Stimulated activated CD8-positive, alpha-beta memory T cell treated with anti-CD3 and anti-CD28 coated beads, Interleukin-15, amount 100 ng/mL, for 48 hours (primary cell): ENCODE measurements at regions not wholly inside any gene's neighbourhood (a gene's known extent, or its start where the extent isn't known, plus 50 kb on each side); places are given as distances from the start of the nearest gene placed in this dataset.

Experiments
- DNase-seq, 2 donors: peaks; one replicate each; pipeline ENCODE4 v3.0.0-alpha.2; 2020; ENCODE audit warnings: low read depth in 2 of 2

DNA sequence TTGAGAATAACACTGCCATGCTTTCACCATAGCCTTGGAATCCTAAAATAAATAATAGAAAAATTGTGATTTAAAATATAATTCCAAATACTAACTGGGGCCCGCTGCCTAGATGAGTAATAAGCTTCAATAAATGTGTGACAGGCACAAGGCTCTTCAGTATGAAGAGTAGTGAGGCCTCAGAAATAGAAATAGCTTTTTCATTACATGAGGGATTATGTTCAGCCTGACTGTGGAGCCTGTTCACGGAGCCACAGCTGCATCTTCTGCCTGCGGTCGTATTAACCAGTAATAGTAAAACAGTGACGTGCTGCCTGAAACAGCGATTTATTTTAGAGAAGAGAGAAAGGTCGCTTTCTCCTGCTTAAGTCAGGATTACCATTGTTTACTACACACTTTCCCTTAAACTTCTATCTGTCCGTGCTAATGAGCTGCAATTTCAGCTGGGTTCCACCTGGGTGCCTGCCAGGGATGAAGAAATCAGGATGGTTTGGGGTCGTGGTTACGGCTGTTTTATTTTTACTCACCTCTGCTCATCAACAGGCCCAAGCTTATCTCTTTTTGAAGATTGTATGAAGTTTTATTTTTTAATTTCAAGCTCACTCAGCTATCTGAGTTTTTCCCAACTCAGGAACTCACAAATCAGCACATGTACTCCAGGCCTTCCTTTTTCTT lies 284.9 kb upstream of the WWC1 start:
- no peak for DNase-seq

DNA sequence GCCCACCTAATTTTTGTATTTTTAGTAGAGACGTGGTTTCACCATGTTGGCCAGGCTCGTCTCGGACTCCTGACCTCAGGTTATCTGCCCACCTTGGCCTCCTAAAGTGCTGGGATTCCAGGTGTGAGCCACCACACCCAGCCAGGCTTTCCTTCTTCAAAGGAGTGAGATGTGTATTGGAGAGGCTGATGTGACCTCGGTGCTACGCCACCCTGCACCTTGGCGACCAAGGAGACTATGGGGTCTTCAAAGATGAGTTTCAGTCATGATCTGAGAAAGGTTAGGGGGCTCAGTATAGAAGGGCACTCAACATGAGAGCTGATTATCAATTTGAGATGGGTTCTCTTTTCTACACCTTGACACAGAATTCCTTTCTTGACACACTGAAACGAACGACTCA lies 284.2 kb upstream of the WWC1 start:
- DNase-seq: no peak

DNA sequence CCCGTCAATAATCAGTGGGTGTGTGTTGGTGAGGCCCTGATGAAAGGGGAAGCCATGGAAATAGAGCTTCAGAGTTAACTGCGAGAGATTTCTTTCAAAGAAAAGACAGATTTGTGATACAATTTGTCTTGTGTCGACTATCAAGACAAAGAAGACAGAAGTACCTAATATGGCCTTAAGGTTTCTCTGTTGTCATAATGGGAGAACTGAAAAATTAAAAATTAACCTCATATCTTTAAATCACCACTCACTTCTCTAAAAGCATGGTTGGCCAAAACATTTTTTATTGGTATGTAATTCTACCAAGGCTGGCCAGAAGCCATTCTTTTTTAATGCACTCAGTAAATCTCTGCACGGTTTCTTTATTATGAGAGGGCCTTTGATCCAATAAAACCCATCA lies 282.9 kb upstream of the WWC1 start:
- DNase-seq: no peak

DNA sequence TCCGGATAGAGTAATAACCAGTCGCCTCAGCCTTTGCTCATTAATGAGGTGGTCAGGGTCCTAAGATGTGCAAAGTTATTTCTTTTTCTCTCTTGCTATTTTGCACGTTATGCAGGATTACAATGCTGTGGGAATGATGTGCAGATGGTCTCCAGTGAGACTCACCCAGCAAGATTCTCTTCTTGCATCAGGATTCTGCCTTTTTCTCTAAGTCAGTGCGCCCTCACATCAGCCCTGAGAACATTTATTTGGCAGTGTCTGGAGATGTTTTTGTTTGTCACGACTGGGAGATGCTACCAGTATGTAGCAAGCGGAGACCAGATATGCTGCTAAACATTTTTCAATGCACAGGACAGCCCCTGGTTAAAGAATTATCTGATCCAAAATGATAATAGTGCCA lies 280.3 kb upstream of the WWC1 start:
- DNase-seq: no peak

DNA sequence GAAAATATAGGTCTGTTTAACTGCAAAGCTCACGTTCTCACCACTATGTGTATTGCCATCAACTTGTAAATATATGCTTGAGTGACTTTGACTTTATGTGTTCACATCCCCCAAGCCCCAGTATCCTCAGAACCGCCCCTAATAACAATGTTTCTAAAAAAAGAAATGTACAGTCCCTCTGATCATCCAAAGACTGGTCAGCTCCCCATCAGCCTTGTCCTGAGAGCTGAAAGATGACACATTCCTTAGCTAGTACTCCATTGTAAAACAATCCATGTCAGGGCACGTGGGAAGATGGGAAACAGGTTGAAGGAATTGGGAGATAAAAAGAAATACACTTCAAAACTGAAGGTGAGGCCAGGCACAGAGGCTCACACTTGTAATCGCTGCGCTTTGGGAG lies 279.4 kb upstream of the WWC1 start:
- DNase-seq: no peak

DNA sequence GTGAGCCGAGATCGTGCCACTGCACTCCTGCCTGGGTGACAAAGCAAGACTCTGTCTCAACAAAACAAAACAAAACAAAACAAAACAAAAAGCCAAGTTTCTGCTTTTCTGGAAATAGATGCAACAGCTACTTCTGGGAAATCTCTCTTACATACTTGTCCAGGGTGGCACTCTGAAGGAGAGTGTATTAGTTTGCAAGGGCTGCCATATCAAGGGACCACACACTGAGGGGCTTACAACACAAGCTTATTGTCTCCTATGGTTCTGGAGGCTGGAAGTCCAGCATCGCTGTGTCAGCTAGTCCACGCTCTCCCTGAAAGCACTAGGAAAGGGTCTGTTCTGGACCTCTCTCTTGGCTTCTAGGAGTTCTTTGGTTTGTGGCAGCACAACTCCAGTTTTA lies 277.9 kb upstream of the WWC1 start:
- no peak for DNase-seq

DNA sequence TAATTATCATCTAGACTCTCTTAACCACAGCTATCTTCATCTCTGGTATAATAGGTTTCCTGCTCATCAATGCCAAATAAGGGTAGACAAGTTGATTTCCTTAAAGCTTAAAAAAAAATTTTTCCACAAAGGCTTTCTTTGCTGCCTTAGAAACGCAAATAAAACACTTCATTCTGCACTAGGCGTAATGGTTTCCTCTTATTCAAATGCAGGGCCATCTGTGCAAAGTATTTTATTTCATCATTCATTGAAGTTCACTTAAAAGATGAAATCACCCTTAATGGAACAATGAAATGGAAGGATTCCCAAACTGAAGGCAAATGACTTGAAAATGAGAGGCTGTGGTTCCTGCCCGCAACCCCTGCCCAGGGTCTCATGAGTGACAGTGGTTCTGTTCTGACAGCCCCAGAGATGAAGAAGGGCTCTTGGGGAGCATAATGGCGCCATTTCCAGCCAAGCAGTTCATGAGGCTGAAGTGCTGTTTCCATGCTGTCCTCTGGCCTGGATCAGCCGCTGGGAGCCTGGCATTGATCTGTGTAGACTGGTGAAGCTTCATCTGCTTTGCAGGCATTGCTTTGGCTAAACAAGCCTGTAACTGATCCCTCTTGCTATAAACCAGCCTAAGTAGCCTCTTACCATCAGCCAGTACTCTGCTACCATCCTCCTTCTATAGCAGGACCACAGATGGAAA lies 276.9 kb upstream of the WWC1 start:
- no peak for DNase-seq

DNA sequence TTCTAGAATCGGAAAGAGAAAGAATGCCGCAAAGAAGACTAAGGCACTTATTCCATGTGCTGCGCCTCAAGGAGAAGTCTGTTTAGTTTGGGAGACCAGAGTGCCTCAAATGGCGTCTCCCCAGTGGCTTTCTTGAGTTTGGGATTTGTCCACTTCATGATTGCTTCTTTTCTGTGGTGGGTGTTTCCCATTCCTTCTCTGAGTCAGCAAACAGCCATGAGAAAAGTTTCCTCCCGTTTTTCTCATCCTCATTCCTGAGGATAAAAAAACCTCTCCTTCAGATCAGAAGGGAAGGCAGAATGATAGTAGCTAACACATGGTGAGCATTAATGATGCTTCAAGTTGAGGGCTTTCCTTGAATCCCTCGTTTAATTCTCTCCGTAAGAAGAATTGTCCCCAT lies 275.9 kb upstream of the WWC1 start:
- DNase-seq: no peak

DNA sequence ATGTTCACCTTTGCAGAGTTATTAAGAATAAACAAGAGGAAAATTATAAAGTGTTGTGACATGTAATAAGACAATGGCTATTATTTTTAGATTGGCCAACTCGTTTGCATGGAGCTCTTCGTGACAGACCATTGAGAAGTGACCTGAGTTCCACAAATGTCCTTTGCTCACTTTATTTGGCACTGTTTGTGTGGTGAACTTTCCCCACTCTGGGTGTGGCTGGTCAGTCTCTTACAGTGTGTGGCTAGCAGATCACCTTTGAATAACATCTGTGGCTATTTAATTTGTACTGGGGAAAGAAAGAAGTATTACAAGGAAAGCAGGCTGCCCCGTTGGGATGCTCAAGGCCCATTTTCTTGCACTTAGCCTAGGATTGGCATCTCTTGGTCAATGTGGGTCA lies 274.1 kb upstream of the WWC1 start:
- DNase-seq: no peak

DNA sequence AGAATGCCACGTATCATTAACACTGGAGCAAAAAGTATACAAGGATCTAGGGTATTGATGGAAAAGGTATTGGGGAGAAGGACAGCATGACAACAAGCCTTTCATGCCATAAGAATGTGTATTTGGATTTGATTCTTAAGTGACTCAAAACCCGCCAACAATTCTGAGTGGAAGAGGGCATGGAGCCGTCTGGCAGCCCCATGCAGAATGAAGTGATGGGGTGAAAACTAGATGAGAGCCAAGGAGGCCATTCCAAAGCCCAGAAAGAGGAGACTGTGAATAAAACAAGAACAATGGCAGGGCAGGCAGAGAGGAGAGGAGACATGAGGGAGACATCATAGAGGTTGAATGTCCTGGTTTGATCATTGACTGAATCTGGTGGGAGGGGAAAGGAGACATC lies 272.3 kb upstream of the WWC1 start:
- DNase-seq: no peak

DNA sequence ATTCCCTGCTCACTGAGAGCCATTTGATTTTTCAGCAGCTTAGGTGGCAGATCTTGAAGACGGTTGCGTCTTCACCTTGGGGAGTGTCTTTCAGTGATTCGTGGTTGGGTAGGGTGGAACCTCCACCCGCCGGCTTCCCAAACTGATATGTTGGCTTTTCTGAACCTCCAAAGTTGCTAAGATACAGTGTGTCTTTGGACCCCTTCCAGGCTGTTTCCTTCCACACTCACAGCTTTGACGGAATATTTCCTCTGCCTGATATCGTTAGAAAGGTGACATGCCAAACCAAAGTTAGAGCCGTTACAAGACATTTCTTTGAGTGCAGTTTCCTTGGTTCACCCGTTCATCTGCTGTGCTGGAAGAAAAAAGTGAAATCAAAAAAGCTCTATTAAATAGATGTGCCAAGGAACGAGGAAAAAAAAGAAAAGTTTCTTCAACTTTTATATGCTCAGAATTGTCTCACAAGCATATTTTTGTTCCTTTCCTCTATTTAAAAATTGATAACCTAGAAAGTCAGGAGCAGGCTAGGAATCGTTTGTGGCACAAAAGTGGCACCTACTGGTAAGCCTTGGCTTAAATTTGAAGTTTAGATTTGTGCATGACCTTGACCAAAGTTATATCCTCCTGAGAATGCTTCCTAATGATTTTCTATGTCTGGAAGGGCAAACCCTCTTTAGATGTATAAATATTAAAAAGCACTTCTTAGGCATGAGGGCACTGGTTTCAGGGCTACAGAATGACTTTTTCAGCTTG lies 270.7 kb upstream of the WWC1 start:
- DNase-seq: no peak

DNA sequence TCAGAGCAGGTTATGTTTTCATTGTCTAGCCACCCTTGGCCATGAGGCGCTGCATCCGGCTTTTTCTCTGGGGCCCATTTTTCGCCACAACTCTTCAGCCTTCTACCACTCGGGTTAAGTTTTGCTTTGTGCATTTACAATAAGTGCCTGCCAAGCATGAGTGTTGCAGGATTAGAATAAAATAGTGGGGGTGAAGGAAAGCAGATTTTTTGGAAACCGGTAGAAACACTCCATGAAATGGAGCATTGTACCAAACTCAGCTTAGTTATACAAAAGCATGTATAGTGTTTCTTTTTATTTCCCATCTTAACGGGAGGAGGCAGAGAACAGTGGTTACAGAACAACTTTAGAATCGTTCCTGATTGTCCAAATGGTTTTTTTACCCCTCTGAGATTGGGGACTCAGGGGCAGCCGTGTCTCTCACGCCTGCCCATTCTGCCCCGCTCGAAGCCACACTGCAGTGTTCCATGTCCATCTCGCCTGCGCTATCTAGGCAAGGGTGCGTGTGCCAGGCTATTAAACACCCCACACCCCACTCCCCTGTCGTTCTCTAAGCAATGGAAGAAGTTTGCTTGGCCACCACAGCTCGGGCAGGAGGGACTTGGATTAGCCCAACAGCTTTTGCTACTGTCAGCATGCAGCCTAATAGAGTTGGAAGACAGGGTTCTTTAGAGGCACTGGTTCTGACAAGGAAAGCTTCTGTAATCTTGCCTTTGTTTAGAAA lies 268.8 kb upstream of the WWC1 start:
- no peak for DNase-seq

DNA sequence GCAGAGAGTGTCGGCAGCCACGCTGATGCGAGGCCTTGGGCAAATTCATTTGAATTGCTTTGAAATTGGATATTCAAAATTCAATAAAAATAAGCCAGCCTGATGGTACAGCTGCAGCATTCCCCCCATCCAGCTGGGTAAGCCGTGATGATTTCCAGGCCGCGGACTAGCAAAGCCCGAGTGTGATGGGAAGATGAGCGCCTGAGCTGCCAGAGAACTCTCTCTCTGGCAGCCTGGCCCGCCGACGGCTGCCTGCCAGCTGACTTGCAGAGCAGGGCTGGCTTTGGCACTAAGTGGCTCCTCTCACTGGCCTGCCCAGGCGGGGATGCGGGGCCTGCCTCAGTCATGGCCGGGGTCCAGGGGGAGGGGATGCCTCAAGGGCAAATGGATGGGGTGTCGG lies 268.3 kb upstream of the WWC1 start:
- DNase-seq: no peak

DNA sequence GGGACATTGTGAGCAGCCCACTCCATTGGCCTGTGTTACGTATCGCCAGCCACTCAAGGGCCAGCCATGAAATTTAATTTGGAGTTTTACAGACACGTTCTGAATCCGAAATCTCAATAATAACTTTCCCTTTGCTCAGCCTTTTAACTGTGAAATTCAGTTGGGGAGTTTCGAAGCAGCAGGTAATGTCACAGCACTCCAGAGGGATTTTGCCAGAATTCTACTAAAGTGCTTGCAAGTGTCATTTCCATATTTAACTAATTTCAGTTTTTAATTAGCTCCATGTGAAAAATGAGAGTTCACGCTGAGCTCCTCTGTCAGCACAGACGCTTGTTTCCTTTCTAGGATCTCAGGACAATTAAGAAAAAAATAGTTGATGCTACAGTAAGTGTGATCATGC lies 267.1 kb upstream of the WWC1 start:
- DNase-seq: no peak

DNA sequence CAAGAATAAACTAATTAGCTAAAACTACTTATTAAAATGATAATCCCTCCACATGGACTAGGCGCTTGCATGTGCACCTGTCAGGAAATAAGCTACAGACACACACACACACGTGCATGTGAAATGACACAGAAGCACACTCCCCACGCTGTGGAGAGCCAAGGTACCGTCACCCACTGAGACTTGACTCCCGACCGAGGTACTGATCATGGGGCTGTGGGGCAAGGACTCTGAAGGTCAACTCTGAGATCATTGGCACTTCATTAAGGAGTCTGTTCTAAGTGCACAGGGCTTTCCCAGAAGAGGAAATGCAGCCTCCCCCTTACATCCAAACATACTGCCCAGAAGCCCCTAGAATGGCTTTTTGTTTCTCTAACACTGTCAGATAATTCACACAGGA lies 264.4 kb upstream of the WWC1 start:
- DNase-seq: no peak

DNA sequence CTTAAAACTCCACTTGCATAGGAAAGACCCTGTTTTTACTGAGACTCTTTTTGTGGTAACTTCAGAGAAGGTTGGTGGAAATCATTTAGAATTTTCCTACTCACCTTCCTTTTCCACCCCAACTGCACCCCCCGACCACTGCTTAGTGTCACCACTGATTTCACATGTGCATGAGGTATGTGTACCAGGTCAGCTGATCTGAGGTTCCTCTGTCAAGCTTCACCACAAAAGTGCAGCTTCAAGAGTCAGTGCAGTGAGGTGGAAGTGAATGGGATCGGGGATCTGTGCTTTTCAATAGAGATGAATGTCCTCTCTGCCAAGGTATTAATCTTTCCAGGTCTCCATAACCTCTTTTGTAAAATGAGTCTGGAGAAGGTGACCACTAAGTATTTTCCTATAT lies 260.5 kb upstream of the WWC1 start:
- DNase-seq: no peak

DNA sequence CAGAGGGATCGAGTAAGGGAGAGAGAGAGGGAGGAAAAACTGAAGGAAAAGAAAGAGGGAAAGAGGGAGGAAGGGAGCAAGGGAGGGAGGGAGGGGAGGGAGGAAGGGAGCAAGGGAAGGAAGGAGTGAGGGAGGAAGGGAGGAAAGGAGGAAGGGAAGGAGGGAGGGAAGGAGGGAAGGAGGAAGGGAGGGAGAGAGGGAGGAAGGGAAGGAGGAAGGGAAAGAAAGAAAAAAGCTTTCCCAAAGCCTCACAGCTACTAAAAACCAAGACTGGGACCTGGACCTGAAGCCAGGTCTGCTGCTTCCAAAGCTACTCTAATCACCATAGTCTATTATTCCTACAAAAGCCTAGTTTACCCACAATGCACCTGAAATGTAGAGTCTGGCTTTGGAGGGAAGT lies 259.8 kb upstream of the WWC1 start:
- DNase-seq: no peak

DNA sequence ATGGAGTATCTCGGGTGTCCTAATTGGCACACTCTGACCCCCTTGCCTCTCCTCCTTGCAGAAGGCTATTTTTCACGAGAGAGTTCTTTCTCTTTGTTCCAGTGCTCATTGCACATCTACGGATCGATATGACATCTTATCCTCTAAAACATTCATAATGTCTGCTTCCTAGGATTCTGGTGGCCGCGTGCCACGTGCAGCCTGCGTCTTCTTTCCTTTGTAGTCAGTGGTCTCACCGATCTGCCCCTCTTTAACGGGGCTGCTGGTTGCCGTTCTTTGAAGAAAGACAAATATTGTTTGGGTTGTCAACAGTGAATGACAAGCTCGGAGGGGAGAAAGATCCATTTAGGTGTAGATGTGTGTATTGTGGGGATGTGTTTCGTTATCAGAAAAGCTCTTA lies 252.4 kb upstream of the WWC1 start:
- no peak for DNase-seq

DNA sequence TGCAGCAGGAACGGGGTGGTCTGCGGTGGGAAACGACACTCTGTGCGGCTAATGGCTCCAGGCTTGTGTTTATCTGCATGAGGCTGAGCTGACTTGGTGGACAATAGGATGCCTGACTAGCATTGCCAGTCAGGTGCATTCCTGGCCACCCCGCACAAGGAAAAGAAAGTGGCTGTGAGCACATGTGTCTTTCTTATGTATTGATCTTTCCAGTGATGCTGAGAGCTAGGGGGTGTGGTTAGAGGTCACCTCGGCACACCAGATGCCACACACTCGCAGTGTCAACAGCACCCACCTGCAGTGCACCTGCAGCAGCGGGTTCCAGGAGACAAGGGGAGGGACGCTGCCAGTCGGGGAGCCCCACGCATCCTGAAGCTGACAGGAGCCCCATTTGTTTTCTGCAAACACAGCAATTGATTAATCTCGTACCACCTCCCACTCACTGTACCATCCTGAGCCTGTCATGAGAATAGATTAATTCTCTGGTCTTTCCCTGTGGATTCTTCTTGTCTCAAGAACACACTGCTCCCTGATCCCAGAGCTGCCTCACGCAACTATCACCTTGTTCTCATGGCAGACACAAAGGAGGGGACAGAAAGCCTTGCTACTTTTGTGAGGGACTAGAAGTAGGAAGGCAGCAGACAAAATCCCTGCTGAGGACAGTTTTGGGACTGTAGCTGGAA lies 251.7 kb upstream of the WWC1 start:
- no peak for DNase-seq

DNA sequence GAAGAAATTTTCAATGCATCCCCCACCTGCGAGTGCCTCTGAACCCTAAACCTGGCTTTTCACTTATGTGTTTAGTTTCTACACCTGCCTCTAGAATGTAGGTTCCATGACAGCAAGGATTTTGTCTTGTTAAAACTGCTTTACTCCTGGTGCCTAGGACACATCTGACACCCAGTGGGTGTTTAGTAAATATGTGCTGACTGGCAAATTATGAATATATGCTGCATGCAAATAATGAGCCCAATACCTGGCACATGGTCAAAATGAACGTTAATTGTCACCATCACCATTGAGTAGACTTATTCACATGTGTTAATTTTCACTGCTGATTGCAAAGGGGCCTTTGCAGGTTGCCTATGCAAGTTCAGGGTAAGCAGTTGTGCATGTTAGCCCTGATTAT lies 249.9 kb upstream of the WWC1 start:
- no peak for DNase-seq

DNA sequence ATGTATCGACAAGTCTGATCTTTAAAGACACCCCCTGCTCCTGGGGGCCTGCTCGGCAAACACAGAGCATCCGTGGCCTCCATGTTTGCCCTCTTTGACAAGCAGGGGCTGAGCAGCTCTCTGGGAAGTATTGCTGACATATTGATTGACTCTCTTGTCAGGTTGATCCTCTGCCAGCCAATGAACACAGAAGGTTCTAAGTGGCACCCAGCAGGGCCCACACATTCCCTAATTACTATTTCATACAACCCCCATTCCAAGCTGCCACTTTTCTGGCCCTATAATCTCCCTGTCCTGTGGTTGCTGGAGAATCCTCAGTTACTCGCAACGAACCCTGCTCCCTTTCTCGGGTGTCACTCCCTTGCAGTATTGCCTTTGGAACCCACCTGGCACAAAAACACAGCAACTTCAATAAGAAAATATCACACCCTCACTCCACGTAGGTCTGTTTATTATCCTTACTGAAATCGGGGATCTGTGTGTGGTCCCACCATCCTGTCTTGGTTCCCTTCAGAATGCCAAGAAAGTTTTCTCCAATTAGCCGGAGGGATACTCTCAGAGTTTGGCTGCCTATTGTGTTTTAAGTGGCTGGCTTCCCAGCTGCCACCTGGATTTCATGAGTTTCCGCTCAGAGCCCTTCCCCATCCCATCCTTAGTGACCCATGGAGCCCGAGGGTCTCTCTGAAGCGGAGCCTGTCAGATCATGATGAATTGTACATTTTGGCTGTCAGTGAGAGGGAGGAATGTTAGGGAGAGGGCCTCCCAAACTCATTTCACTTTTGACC lies 249.0 kb upstream of the WWC1 start:
- no peak for DNase-seq
